A673 (cell line): ENCODE measurements at regions not wholly inside any gene's neighbourhood (a gene's known extent, or its start where the extent isn't known, plus 50 kb on each side); places are given as distances from the start of the nearest gene placed in this dataset.

Experiments used
- EZH2 ChIP-seq: fragments of 200-600 bp; sonication (generic); IDR thresholded peaks from 2 replicates; pipeline ENCODE4 v1.6.1; 2017; ENCODE audit warnings: borderline replicate concordance, low read depth, mild to moderate bottlenecking, mixed read lengths, antibody characterized with exemption, low read length; ENCODE audit not compliant: poor library complexity, severe bottlenecking
- TF ChIP-seq, protein P1 (sequence below): fragments of 300-800, 200-600 bp; sonication (generic); conservative IDR thresholded peaks from 2 replicates; pipeline ENCODE4 v1.5.1; 2017; ENCODE audit warnings: low read depth, mild to moderate bottlenecking, antibody characterized with exemption, low read length, moderate library complexity, mixed read lengths

DNA sequence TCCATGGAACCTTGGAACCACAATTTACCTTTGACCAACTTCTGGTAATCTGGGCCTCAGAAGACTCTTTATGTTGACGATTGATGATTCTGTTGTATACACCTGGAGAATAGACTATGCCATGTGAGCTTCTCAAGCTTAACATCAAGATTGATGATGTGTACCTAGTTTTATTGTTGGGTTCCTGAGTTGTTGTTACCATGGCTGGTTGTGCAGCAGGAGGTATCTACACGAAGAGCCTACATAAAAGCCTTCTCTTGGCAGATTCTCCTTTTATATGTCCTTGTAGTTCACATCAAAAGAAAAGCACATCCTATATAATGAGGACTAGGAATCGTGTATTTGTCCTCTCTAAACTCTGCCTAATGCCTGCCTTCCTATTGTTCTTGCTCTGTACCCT lies 272.0 kb downstream of the DTHD1 start:
- TF ChIP-seq, protein P1, sequence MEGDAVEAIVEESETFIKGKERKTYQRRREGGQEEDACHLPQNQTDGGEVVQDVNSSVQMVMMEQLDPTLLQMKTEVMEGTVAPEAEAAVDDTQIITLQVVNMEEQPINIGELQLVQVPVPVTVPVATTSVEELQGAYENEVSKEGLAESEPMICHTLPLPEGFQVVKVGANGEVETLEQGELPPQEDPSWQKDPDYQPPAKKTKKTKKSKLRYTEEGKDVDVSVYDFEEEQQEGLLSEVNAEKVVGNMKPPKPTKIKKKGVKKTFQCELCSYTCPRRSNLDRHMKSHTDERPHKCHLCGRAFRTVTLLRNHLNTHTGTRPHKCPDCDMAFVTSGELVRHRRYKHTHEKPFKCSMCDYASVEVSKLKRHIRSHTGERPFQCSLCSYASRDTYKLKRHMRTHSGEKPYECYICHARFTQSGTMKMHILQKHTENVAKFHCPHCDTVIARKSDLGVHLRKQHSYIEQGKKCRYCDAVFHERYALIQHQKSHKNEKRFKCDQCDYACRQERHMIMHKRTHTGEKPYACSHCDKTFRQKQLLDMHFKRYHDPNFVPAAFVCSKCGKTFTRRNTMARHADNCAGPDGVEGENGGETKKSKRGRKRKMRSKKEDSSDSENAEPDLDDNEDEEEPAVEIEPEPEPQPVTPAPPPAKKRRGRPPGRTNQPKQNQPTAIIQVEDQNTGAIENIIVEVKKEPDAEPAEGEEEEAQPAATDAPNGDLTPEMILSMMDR, result no peak
- no peak for TF ChIP-seq EZH2
